ENCODE measurements at regions not wholly inside any gene's neighbourhood (a gene's known extent, or its start where the extent isn't known, plus 50 kb on each side); places are given as distances from the start of the nearest gene placed in this dataset.

- TF ChIP-seq CTCF (IDR thresholded peaks at IDR 0.05 in 4 of 5, conservative IDR thresholded peaks at IDR 0.05 in 1 of 5) (no peak), POLR2A (IDR thresholded peaks at IDR 0.05) (no peak)
Observed at GRCh38 chr9:129481424-129481809, 139.5 kb downstream of the C9orf50 start.
